Glutamatergic neuron (in vitro differentiated cells): ENCODE measurements at regions not wholly inside any gene's neighbourhood (a gene's known extent, or its start where the extent isn't known, plus 50 kb on each side); places are given as distances from the start of the nearest gene placed in this dataset.

Experiments
- DNase-seq: peaks from one replicate; pipeline ENCODE4 v3.0.0; 2022
- H3K27ac Mint-ChIP-seq: one replicate; pipeline ENCODE4 v1.8.0; 2020; ENCODE audit warnings: mild to moderate bottlenecking, mixed read lengths, inconsistent platforms; ENCODE audit not compliant: unreplicated experiment
- H3K27me3 Mint-ChIP-seq: one replicate; pipeline ENCODE4 v1.8.0; 2020; ENCODE audit warnings: mild to moderate bottlenecking, moderate library complexity, mixed read lengths, inconsistent platforms; ENCODE audit not compliant: unreplicated experiment
- H3K36me3 Mint-ChIP-seq: one replicate; pipeline ENCODE4 v1.8.0; 2020; ENCODE audit warnings: mild to moderate bottlenecking, mixed read lengths, inconsistent platforms; ENCODE audit not compliant: unreplicated experiment
- H3K4me1 Mint-ChIP-seq: one replicate; pipeline ENCODE4 v1.8.0; 2020; ENCODE audit warnings: mild to moderate bottlenecking, low read depth, mixed read lengths, inconsistent platforms; ENCODE audit not compliant: unreplicated experiment
- H3K4me3 Mint-ChIP-seq: one replicate; pipeline ENCODE4 v1.8.0; 2020; ENCODE audit warnings: mild to moderate bottlenecking, mixed read lengths, inconsistent platforms; ENCODE audit not compliant: unreplicated experiment
- H3K9me3 Mint-ChIP-seq: one replicate; pipeline ENCODE4 v1.8.0; 2020; ENCODE audit warnings: mild to moderate bottlenecking, moderate library complexity, mixed read lengths, inconsistent platforms; ENCODE audit not compliant: unreplicated experiment
- TF ChIP-seq, protein P1 (sequence below): fragments of 200-600 bp; sonication (generic); IDR thresholded peaks from one replicate; pipeline ENCODE4 v1.5.0; 2021; ENCODE audit not compliant: partially characterized antibody, unreplicated experiment

DNA sequence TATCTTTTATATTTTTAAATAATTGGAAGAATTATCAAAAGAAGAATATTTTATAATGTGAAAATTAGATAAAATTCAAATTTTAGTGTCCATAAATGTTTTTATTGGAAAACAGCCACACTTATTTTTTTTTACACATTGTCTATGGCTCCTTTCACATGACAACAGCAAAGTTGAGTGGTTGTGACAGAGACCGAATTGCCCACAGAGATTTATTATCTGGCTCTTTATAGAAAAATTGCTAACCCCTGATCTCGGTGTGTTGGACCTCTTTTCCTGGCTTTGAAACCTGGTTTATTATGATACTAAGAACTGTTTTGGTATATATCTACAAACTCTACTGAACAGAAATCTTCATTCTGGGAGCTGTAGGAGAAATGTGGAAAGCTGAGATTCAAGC is 269.1 kb upstream of the UMPS start:
- peaks cover 6% of the 10 kb centered on the region for H3K9me3 Mint-ChIP-seq
- TF ChIP-seq, protein P1, sequence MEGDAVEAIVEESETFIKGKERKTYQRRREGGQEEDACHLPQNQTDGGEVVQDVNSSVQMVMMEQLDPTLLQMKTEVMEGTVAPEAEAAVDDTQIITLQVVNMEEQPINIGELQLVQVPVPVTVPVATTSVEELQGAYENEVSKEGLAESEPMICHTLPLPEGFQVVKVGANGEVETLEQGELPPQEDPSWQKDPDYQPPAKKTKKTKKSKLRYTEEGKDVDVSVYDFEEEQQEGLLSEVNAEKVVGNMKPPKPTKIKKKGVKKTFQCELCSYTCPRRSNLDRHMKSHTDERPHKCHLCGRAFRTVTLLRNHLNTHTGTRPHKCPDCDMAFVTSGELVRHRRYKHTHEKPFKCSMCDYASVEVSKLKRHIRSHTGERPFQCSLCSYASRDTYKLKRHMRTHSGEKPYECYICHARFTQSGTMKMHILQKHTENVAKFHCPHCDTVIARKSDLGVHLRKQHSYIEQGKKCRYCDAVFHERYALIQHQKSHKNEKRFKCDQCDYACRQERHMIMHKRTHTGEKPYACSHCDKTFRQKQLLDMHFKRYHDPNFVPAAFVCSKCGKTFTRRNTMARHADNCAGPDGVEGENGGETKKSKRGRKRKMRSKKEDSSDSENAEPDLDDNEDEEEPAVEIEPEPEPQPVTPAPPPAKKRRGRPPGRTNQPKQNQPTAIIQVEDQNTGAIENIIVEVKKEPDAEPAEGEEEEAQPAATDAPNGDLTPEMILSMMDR: no peak
- no peak for DNase-seq
- peaks cover 5% of the 10 kb centered on the region for H3K4me1 Mint-ChIP-seq
- no peak overlapping the region for H3K27ac Mint-ChIP-seq
- no peak overlapping the region for H3K4me3 Mint-ChIP-seq
- H3K36me3 Mint-ChIP-seq: peaks cover 5% of the 10 kb centered on the region
- H3K27me3 Mint-ChIP-seq: peaks cover 6% of the 10 kb centered on the region

DNA sequence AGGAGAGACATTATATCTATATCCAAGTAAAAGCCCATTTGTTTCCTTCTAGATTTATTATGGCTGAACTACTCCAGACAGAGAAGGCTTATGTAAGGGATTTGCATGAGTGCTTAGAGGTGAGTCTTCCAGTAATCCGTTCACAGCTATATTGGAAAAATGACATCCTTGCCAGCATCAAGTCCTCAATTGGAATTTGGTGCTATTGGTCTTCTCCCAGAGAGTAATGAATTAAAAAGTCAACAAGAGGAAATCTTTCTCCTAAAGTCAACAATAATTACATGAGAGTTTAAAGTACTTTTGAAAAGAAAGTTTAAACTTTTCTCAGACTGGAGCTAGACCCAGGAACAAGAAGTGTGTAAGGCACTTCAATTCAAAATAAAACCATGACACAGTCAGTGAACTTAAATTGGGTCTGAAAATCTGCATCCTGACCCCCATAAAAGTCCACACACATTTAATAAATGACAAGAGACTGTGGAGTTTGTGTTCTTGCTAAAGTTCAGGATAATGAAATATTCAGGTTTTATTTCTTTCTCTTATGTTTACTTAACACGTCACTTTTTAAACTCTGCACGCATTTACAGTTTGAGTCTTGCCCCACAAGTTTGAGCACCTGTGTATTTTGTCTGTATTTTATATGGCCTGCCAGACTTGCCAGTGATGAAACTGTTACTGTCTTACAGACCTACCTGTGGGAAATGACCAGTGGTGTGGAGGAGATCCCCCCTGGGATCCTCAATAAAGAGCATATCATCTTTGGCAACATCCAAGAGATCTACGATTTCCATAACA is 268.2 kb upstream of the UMPS start:
- Mint-ChIP-seq H3K36me3 (peaks cover 5% of the 10 kb centered on the region), H3K27me3 (peaks cover 6% of the 10 kb centered on the region), H3K4me1 (peaks cover 5% of the 10 kb centered on the region), H3K27ac (no peak overlapping the region), H3K4me3 (no peak overlapping the region), H3K9me3 (peaks cover 6% of the 10 kb centered on the region)
- TF ChIP-seq, protein P1: no peak
- DNase-seq: no peak

DNA sequence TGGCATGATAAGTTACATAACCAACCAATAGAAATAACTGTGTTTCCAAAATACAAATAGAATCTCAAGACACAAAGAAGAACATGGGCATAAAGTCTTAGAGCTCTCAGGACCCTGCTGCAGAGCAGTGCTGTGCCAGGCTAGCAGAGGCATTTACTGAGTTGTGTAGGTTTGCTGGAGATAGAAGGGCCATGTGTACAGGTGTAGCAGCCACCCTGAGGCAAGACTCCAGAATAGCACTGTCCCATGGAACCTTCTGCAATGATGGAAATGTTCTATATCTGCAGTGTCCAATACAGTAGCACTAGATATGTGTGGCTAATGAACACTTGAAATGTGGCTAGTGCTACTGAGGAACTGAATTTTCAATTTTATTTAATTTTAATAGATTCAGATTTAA is 267.0 kb upstream of the UMPS start:
- H3K4me1 Mint-ChIP-seq: peaks cover 10% of the 10 kb centered on the region
- no peak for DNase-seq
- H3K36me3 Mint-ChIP-seq: no peaks in the 10 kb centered on the region
- no peak overlapping the region for H3K27ac Mint-ChIP-seq
- no peak overlapping the region for H3K4me3 Mint-ChIP-seq
- TF ChIP-seq, protein P1: no peak
- peaks cover 6% of the 10 kb centered on the region for H3K27me3 Mint-ChIP-seq
- peaks cover 6% of the 10 kb centered on the region for H3K9me3 Mint-ChIP-seq

DNA sequence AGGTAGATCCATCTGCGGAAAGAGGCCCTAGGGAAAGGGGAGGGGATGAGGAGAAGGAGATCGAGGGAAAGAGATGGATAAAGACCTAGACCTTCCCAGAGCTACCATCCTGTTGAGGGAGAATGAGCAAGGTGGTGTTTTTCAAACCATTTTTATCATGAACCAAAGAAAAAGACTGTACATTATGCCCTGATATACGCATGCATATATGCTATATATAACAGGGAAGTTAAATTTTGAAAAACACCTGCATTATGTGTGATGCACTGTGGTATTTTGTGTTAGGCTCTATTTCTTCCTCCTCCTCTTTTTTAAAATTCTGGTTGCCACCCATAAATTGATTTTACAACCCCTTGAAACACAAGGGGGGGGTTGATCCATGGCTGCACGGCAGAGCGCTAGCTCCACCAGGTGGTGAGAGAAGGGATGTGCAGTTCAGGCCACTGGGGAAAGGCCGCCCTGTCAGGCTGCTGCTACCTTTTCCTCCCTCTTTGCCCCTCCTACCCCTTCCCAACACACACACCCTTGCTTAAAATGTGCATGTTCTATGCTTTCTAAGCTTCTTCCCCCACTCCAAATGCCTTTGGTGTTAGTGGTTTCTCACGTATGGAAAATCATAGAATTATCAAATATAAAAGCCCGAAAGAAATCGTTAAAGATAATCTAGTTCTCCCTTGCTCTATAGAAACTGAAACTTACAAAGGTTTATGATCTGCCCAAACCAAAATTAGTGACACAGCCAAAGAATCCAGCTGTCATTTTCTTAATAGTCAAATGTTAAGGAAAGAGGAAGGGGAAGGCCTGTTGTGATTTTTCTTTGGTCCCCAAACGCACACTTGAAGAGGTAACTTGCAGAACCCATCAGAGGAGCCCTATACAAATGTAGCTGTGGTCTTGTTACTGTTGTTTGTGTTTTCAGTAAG is 262.0 kb upstream of the UMPS start:
- Mint-ChIP-seq H3K36me3 (no peaks in the 10 kb centered on the region), H3K9me3 (peaks cover 6% of the 10 kb centered on the region), H3K27me3 (peaks cover 8% of the 10 kb centered on the region), H3K4me1 (peaks cover 12% of the 10 kb centered on the region), H3K27ac (peak overlapping the region; percentile 49), H3K4me3 (no peak overlapping the region)
- DNase-seq: peak; percentile 80
- TF ChIP-seq, protein P1: peak; percentile 87
